PC-3 (cell line): ENCODE measurements at regions not wholly inside any gene's neighbourhood (a gene's known extent, or its start where the extent isn't known, plus 50 kb on each side); places are given as distances from the start of the nearest gene placed in this dataset.

ENCODE experiments used
- ATAC-seq: fragments of 200-7000 bp; cut with Tn5 transposase; 2 replicates; pipeline ENCODE4 v1.9.1; 2020; ENCODE audit warnings: mild to moderate bottlenecking, moderate library complexity
- BruUV-seq: library from RNA; stranded (reverse); fragments of 400-500 nt; replicated peaks from 2 replicates; lab custom pipeline; 2021; lab: Mats Ljungman, UMichigan
- CTCF ChIA-PET: fragments of 300-600 bp; sonication (Branson Sonifier 250); formaldehyde crosslinking; loops from one replicate; lab custom pipeline; 2022; ENCODE audit warnings: antibody characterized with exemption; lab: Charles Lee
- POLR2A ChIA-PET: fragments of 300-600 bp; sonication (Branson Sonifier 250); formaldehyde crosslinking; loops from one replicate; lab custom pipeline; 2022; ENCODE audit warnings: antibody characterized with exemption; ENCODE audit not compliant: unreplicated experiment; lab: Charles Lee
- DNase-seq: peaks from one replicate; pipeline ENCODE4 v3.0.0-alpha.2; 2015
- H2AFZ ChIP-seq: fragments of 300-600 bp; sonication (generic); 2 replicates; pipeline ENCODE4 v1.6.0; 2016; ENCODE audit warnings: antibody characterized with exemption, low read length
- H3F3A ChIP-seq: fragments of 300-600 bp; sonication (generic); one replicate; pipeline ENCODE4 v1.6.0; 2017; ENCODE audit warnings: antibody characterized with exemption, low read length, control low read depth, mild to moderate bottlenecking; ENCODE audit not compliant: unreplicated experiment
- H3K27ac ChIP-seq: fragments of 300-600 bp; sonication (generic); 2 replicates; pipeline ENCODE4 v1.5.1; 2016; ENCODE audit warnings: mild to moderate bottlenecking, low read length
- H3K27me3 ChIP-seq: fragments of 300-600 bp; sonication (generic); 2 replicates; pipeline ENCODE4 v1.6.1; 2016; ENCODE audit warnings: low read length, mixed read lengths
- H3K36me3 ChIP-seq: fragments of 300-600 bp; sonication (generic); 2 replicates; pipeline ENCODE4 v1.6.1; 2016; ENCODE audit warnings: low read depth, mixed run types, low read length, mixed read lengths
- H3K4me1 ChIP-seq: fragments of 300-600 bp; sonication (generic); 2 replicates; pipeline ENCODE4 v1.5.1; 2016; ENCODE audit warnings: low read length; ENCODE audit not compliant: insufficient read depth
- H3K4me2 ChIP-seq: fragments of 300-600 bp; sonication (generic); 2 replicates; pipeline ENCODE4 v1.6.0; 2016; ENCODE audit warnings: low read length
- H3K4me3 ChIP-seq: fragments of 300-600 bp; sonication (generic); 2 replicates; pipeline ENCODE4 v1.5.1; 2016; ENCODE audit warnings: mild to moderate bottlenecking, low read length, mixed read lengths
- H3K79me2 ChIP-seq: fragments of 300-600 bp; sonication (generic); 2 replicates; pipeline ENCODE4 v1.6.1; 2017; ENCODE audit warnings: low read length, mixed read lengths
- H3K9ac ChIP-seq: fragments of 300-600 bp; sonication (generic); 2 replicates; pipeline ENCODE4 v1.6.0; 2016; ENCODE audit warnings: mild to moderate bottlenecking, low read length
- H3K9me2 ChIP-seq: fragments of 300-600 bp; sonication (generic); replicated peaks from 2 replicates; pipeline ENCODE4 v1.6.1; 2016; ENCODE audit warnings: mixed run types, low read length, mixed read lengths
- H3K9me3 ChIP-seq: fragments of 300-600 bp; sonication (generic); 2 replicates; pipeline ENCODE4 v1.6.1; 2016; ENCODE audit warnings: low read length, mixed read lengths
- H4K20me1 ChIP-seq: fragments of 300-600 bp; sonication (generic); 2 replicates; pipeline ENCODE4 v1.6.1; 2016; ENCODE audit warnings: low read length, mixed read lengths
- EZH2 ChIP-seq: fragments of 300-600 bp; sonication (generic); IDR thresholded peaks from one replicate; pipeline ENCODE4 v1.6.1; 2017; ENCODE audit warnings: antibody characterized with exemption, mild to moderate bottlenecking, low read length; ENCODE audit not compliant: unreplicated experiment
- EZH2phosphoT487 ChIP-seq: fragments of 300-600 bp; sonication (generic); IDR thresholded peaks from 2 replicates; pipeline ENCODE4 v1.6.1; 2018; ENCODE audit warnings: mild to moderate bottlenecking, antibody characterized with exemption, low read length, borderline replicate concordance
- intact Hi-C: fragments of 100-400 bp; cut with micrococcal nuclease; formaldehyde crosslinking; loops from 2 replicates; pipeline ENCODE4 v1.9.0; 2023
- TF ChIP-seq, protein P1 (sequence below): fragments of 300-600 bp; sonication (generic); conservative IDR thresholded peaks from 2 replicates; pipeline ENCODE4 v1.5.1; 2017; ENCODE audit warnings: antibody characterized with exemption, low read depth, mild to moderate bottlenecking, low read length

GRCh38 chr6:142011775-142012174, 121.0 kb upstream of the GJE1 start:
- peaks cover 10% of the 10 kb centered on the region for H3F3A ChIP-seq
- peak overlapping the region; percentile 94 for H3K27ac ChIP-seq
- H4K20me1 ChIP-seq, result no peaks in the 10 kb centered on the region
- H3K79me2 ChIP-seq, result no peaks in the 10 kb centered on the region
- H2AFZ ChIP-seq, result no peak overlapping the region
- H3K9me2 ChIP-seq, result no peaks in the 10 kb centered on the region
- BruUV-seq, result no TSS peak
- no peaks in the 10 kb centered on the region for H3K36me3 ChIP-seq
- no peaks in the 10 kb centered on the region for H3K9me3 ChIP-seq
- H3K4me1 ChIP-seq, result peaks cover 61% of the 10 kb centered on the region
- no peaks in the 10 kb centered on the region for H3K27me3 ChIP-seq
- ATAC-seq (no peak), DNase-seq (no peak)
- H3K4me2 ChIP-seq, result no peak overlapping the region
- CTCF ChIA-PET, result no interaction called here
- POLR2A ChIA-PET, result no interaction called here
- intact Hi-C loops, result loop anchor here (5.0 kb wide), 1 partner anchor 36 kb away; no protein-coding TSS in a partner anchor
- TF ChIP-seq EZH2 (no peak), EZH2phosphoT487 (no peak)
- H3K4me3 ChIP-seq, result no peak overlapping the region
- H3K9ac ChIP-seq, result peak overlapping the region; percentile 67; the same call in 1 of the 2 replicates

DNA sequence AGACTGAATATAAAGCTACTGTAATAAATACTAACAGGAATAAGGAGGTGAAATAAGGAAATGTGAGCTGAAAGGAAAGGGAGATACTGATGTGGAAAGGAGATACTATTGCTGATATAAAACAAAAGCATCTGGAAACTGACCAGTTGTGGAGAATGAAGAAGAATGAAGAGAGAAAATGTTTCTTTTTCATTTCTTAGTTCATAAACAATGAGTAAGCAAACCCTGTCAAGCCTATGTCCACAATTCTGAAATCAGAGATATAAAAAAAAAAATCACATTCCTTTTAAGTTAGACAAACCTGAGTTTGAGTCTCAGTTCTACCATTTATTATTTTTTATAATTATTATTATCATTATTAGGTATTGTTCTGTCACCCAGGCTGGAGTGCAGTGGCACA, 121.6 kb upstream of the GJE1 start:
- H4K20me1 ChIP-seq, result no peaks in the 10 kb centered on the region
- no peaks in the 10 kb centered on the region for H3K79me2 ChIP-seq
- intact Hi-C loops, result loop anchor here (5.0 kb wide), 1 partner anchor 36 kb away; no protein-coding TSS in a partner anchor
- DNase-seq (peak; percentile 41), ATAC-seq (no peak)
- ChIA-PET CTCF (no interaction called here), POLR2A (no interaction called here)
- peaks cover 10% of the 10 kb centered on the region for H3F3A ChIP-seq
- no TSS peak for BruUV-seq
- no peaks in the 10 kb centered on the region for H3K9me2 ChIP-seq
- no peak overlapping the region for H3K4me3 ChIP-seq
- H3K27ac ChIP-seq, result peak overlapping the region; percentile 68
- no peaks in the 10 kb centered on the region for H3K36me3 ChIP-seq
- H3K4me2 ChIP-seq, result peak overlapping the region; percentile 45; the same call in 1 of the 2 replicates
- TF ChIP-seq, protein P1, sequence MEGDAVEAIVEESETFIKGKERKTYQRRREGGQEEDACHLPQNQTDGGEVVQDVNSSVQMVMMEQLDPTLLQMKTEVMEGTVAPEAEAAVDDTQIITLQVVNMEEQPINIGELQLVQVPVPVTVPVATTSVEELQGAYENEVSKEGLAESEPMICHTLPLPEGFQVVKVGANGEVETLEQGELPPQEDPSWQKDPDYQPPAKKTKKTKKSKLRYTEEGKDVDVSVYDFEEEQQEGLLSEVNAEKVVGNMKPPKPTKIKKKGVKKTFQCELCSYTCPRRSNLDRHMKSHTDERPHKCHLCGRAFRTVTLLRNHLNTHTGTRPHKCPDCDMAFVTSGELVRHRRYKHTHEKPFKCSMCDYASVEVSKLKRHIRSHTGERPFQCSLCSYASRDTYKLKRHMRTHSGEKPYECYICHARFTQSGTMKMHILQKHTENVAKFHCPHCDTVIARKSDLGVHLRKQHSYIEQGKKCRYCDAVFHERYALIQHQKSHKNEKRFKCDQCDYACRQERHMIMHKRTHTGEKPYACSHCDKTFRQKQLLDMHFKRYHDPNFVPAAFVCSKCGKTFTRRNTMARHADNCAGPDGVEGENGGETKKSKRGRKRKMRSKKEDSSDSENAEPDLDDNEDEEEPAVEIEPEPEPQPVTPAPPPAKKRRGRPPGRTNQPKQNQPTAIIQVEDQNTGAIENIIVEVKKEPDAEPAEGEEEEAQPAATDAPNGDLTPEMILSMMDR, result no peak
- no peak for TF ChIP-seq EZH2
- no peak for TF ChIP-seq EZH2phosphoT487
- peak overlapping the region; percentile 67; the same call in 1 of the 2 replicates for H3K9ac ChIP-seq
- H3K9me3 ChIP-seq, result no peaks in the 10 kb centered on the region
- H3K4me1 ChIP-seq, result peaks cover 61% of the 10 kb centered on the region
- no peak overlapping the region for H2AFZ ChIP-seq
- no peaks in the 10 kb centered on the region for H3K27me3 ChIP-seq

GRCh38 chr6:142009647-142010046, 123.1 kb upstream of the GJE1 start:
- Histone ChIP-seq H3K9me2 (no peaks in the 10 kb centered on the region), H3K9me3 (no peaks in the 10 kb centered on the region)

More at GRCh38 chr6:142009647-142010046, 123.1 kb upstream of the GJE1 start:
- peak; percentile 10 for DNase-seq
- no peaks in the 10 kb centered on the region for H3K36me3 ChIP-seq
- ATAC-seq, result no peak
- no peaks in the 10 kb centered on the region for H3K27me3 ChIP-seq
- POLR2A ChIA-PET, result no interaction called here
- no peak overlapping the region for H3K4me3 ChIP-seq
- no peak overlapping the region for H3K27ac ChIP-seq
- intact Hi-C loops, result loop anchor here (5.0 kb wide), 1 partner anchor 38 kb away; no protein-coding TSS in a partner anchor
- H3K4me1 ChIP-seq, result peaks cover 51% of the 10 kb centered on the region
- H3K9ac ChIP-seq, result no peak overlapping the region
- H3K79me2 ChIP-seq, result no peaks in the 10 kb centered on the region
- no peak overlapping the region for H3K4me2 ChIP-seq
- BruUV-seq, result no TSS peak
- no peaks in the 10 kb centered on the region for H4K20me1 ChIP-seq
- peaks cover 6% of the 10 kb centered on the region for H3F3A ChIP-seq
- CTCF ChIA-PET, result no interaction called here
- H2AFZ ChIP-seq, result no peak overlapping the region
- no peak for TF ChIP-seq EZH2phosphoT487
- TF ChIP-seq, protein P1, result no peak
- no peak for TF ChIP-seq EZH2
